Adrenal gland (tissue), 9 donors: ENCODE measurements at regions not wholly inside any gene's neighbourhood (a gene's known extent, or its start where the extent isn't known, plus 50 kb on each side); places are given as distances from the start of the nearest gene placed in this dataset.

ENCODE experiments used
- DNase-seq, 7 donors: peaks; one replicate each; pipeline ENCODE4 v3.0.0-alpha.2; 2019 to 2020
- H3K27ac ChIP-seq, 5 donors: fragments of 200-600 bp; sonication (generic) in 4 of 5; 1 replicate in 3 of 5; 2 replicates in 2 of 5; pipeline versions ENCODE4 v1.5.1 to v1.8.0; 2016 to 2020; ENCODE audit warnings: mild to moderate bottlenecking in 1 of 5
- H3K27me3 ChIP-seq: fragments of 200-600 bp; 2 replicates; pipeline ENCODE4 v1.8.0; 2021
- H3K36me3 ChIP-seq, 2 donors: fragments of 200-600 bp; replicated peaks in 1 of 2; 1 replicate in 1 of 2; 2 replicates in 1 of 2; pipeline versions ENCODE4 v1.5.1 to v1.8.0; 2018 to 2022
- H3K4me1 ChIP-seq, 2 donors: fragments of 200-600 bp; replicated peaks in 1 of 2; 1 replicate in 1 of 2; 2 replicates in 1 of 2; pipeline versions ENCODE4 v1.5.1 to v1.8.0; 2018 to 2021
- H3K4me3 ChIP-seq, 4 donors: fragments of 200-600 bp; sonication (generic) in 3 of 4; one replicate each; pipeline ENCODE4 v1.5.1; 2016 to 2018
- H3K9me3 ChIP-seq, 3 donors: fragments of 200-600 bp; sonication (generic) in 1 of 3; replicated peaks in 1 of 3; 1 replicate in 2 of 3; 2 replicates in 1 of 3; pipeline versions ENCODE4 v1.5.1 to v1.8.0; 2016 to 2021
- CTCF ChIP-seq, 6 experiments: fragments of 450-650 bp in 4 of 6; fragments of 200-600 bp in 2 of 6; sonication (generic) in 1 of 6; IDR thresholded peaks; 1 replicate in 5 of 6; 2 replicates in 1 of 6; pipeline versions ENCODE4 v1.5.1 to v1.8.0; 2016 to 2021; ENCODE audit warnings: antibody characterized with exemption in 6 of 6, mild to moderate bottlenecking in 2 of 6, moderate library complexity in 1 of 6
- POLR2A ChIP-seq, 2 donors: fragments of 450-650 bp; IDR thresholded peaks; one replicate each; pipeline ENCODE4 v1.6.1; 2017; ENCODE audit warnings: antibody characterized with exemption in 2 of 2, mild to moderate bottlenecking in 2 of 2, moderate library complexity in 1 of 2
- WGBS, 4 donors: extraction: QIAGEN DNeasy Blood & Tissue Kit in 2 of 4; methylation state at CpG; one replicate each; pipeline versions ENCODE4 v1.1.5 to v1.1.7; 2013 to 2017; 5-methylcytosine and 5-hydroxymethylcytosine counted together
- intact Hi-C, 2 donors: fragments of 100-400 bp; cut with DNase I; formaldehyde crosslinking; loops; one replicate each; pipeline versions ENCODE4 v1.14.1 to v1.15.0; 2022 to 2023
- donor health status: healthy with polysubstance abuse.
- donor health status: Bipolar disorder and iron deficiency.
- donor health status: DM: yes; HTN: yes; CAD: no.
- donor health status: DM: no; HTN: no; CAD: no.
- donor health status: DM: no; HTN: no; CAD: no.

GRCh38 chr1:8252266-8252951, 65.5 kb upstream of the SLC45A1 start:
- H3K36me3 ChIP-seq = no peaks in the 10 kb centered on the region
- TF ChIP-seq CTCF (IDR thresholded peaks at IDR 0.05) = no peak
- no peak overlapping the region for H3K27ac ChIP-seq
- intact Hi-C loops = no loop called here
- DNase-seq = no peak
- whole genome bisulfite sequencing, 4 donors = 88 to 92% (median 90%) methylated on average over 10 to 13 of the region's 13 CpGs
- H3K4me1 ChIP-seq = no peaks in the 10 kb centered on the region
- no peak overlapping the region for H3K4me3 ChIP-seq
- H3K9me3 ChIP-seq = no peaks in the 10 kb centered on the region
- H3K27me3 ChIP-seq = no peaks in the 10 kb centered on the region

GRCh38 chr1:8251635-8252034, 66.3 kb upstream of the SLC45A1 start:
- TF ChIP-seq POLR2A (IDR thresholded peaks at IDR 0.05) (no peak), CTCF (IDR thresholded peaks at IDR 0.05) (no peak)
- H3K36me3 ChIP-seq = no peaks in the 10 kb centered on the region
- DNase-seq = no peak
- no peak overlapping the region for H3K27ac ChIP-seq
- no peaks in the 10 kb centered on the region for H3K27me3 ChIP-seq
- intact Hi-C loops = no loop called here
- no peaks in the 10 kb centered on the region for H3K9me3 ChIP-seq
- H3K4me3 ChIP-seq = no peak overlapping the region
- WGBS, 4 donors = 92 to 95% (median 93%) methylated on average over 9 of the region's 9 CpGs
- H3K4me1 ChIP-seq = no peaks in the 10 kb centered on the region

- 62 to 66% (median 62%) methylated on average over 4 of the region's 4 CpGs for WGBS, 4 donors
Observed at GRCh38 chr1:8249838-8250237, 68.1 kb upstream of the SLC45A1 start.

GRCh38 chr1:8247811-8248436, 70.0 kb upstream of the SLC45A1 start:
- H3K4me1 ChIP-seq = no peaks in the 10 kb centered on the region
- H3K27me3 ChIP-seq = no peaks in the 10 kb centered on the region
- H3K36me3 ChIP-seq = no peaks in the 10 kb centered on the region
- intact Hi-C loops = no loop called here
- no peaks in the 10 kb centered on the region for H3K9me3 ChIP-seq
- no peak overlapping the region for H3K4me3 ChIP-seq
- WGBS, 4 donors = 86 to 97% (median 95%) methylated on average over 10 of the region's 10 CpGs
- DNase-seq = no peak
- H3K27ac ChIP-seq = no peak overlapping the region
- TF ChIP-seq CTCF (IDR thresholded peaks at IDR 0.05) (no peak), POLR2A (IDR thresholded peaks at IDR 0.05) (no peak)

More at GRCh38 chr1:8249838-8250237, 68.1 kb upstream of the SLC45A1 start:
- Histone ChIP-seq H3K4me1 (no peaks in the 10 kb centered on the region), H3K36me3 (no peaks in the 10 kb centered on the region), H3K9me3 (no peaks in the 10 kb centered on the region), H3K27me3 (no peaks in the 10 kb centered on the region), H3K27ac (no peak overlapping the region), H3K4me3 (no peak overlapping the region)
- TF ChIP-seq POLR2A (IDR thresholded peaks at IDR 0.05) (no peak), CTCF (IDR thresholded peaks at IDR 0.05) (no peak)
- no peak for DNase-seq
- intact Hi-C loops = no loop called here
